ENCODE measurements at regions not wholly inside any gene's neighbourhood (a gene's known extent, or its start where the extent isn't known, plus 50 kb on each side); places are given as distances from the start of the nearest gene placed in this dataset.

DNA sequence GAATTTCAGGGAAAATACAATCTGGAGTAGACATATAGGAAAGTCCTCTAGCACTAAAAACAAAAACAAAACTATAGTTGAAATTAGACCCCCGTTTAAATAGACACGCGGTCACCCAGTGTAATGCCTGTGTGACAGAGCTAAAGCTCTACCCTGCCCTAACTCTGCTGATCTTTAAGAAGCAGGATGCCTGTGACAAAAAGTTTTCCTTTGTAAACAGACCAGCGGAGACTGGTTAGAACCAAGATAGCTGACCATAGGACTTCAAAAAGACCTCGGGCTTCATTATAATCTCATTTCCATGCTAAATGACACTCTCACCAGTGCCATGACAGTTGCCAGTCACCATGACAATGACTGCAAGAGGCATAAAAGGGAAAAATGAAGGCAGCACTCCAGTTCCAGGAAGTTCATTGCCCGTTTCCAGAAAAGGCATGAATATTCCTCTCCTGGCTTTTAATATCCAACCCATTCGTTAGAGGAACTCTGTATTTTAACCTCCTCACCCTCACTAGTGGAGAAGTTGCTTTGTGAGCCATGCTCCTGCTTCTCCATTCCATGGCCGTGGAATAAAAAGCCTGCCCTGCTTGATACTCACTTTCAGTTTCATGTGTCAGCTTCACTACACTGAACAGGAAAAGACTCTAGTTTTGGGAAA, 157.2 kb upstream of the COPS8 start:
- TF ChIP-seq, protein P1, sequence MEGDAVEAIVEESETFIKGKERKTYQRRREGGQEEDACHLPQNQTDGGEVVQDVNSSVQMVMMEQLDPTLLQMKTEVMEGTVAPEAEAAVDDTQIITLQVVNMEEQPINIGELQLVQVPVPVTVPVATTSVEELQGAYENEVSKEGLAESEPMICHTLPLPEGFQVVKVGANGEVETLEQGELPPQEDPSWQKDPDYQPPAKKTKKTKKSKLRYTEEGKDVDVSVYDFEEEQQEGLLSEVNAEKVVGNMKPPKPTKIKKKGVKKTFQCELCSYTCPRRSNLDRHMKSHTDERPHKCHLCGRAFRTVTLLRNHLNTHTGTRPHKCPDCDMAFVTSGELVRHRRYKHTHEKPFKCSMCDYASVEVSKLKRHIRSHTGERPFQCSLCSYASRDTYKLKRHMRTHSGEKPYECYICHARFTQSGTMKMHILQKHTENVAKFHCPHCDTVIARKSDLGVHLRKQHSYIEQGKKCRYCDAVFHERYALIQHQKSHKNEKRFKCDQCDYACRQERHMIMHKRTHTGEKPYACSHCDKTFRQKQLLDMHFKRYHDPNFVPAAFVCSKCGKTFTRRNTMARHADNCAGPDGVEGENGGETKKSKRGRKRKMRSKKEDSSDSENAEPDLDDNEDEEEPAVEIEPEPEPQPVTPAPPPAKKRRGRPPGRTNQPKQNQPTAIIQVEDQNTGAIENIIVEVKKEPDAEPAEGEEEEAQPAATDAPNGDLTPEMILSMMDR (conservative IDR thresholded peaks at IDR 0.05; ENCODE audit: low read depth) = no peak
- ChIA-PET CTCF (interaction anchor here (0.6 kb wide), 1 partner anchor 448 kb away, joined by 5 read pairs; no protein-coding TSS in a partner anchor), POLR2A (ENCODE audit: low non-redundant PET) (no interaction called here)
- H3K27ac ChIP-seq = no peak overlapping the region
- DNase-seq (ENCODE audit: low spot score) = no peak

DNA sequence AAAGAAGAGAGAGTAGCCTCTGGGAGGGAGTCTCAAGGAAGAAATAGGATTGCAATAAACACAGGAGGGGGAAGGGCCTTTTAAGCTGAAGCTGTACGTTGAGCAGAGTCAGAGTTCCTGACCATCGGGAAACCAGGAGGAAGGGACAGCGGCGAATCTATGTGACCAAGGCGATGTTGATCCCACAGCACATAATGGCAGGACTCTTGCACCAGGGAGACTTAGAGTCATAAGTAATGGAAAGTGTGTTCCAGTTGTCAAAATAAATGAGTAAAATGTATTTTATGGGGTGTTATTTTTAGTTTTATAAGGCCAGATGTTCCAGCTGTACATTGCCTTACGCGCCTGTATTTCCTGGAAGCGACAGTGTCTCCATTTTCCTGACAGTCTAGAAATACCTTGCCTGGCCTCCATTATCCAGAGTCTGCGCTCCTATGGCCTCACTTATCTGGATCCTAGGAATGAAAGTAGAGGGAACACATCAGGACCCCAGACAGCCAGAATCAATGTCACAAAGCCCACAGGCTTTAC, 152.8 kb upstream of the COPS8 start:
- H3K27ac ChIP-seq = no peak overlapping the region
- ChIA-PET CTCF (no interaction called here), POLR2A (ENCODE audit: low non-redundant PET) (no interaction called here)
- TF ChIP-seq, protein P1 (conservative IDR thresholded peaks at IDR 0.05; ENCODE audit: low read depth) = no peak
- no peak for DNase-seq (ENCODE audit: low spot score)

DNA sequence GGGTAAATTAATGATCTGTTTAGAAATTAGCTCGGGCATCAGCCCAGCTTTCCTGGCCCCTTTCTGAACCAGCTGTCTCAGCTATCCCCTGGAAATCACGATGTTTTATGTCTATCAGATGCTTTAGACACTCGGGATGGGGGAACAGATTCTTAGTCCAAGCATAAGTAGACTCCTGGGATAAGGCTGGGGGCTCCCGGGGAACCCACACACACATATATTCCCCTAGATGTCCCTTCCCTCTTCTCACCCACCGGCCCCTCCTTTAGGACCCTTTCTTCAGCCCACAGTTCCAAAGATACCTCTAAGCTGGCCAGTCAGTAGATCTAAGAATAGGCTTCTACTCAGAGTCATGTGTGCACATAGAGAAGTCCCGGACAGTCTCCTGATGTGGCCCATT, 151.5 kb upstream of the COPS8 start:
- TF ChIP-seq, protein P1 (conservative IDR thresholded peaks at IDR 0.05; ENCODE audit: low read depth) = no peak
- CTCF ChIA-PET = interaction anchor here (0.7 kb wide), 1 partner anchor 578 kb away, joined by 3 read pairs; no protein-coding TSS in a partner anchor
- no peak overlapping the region for H3K27ac ChIP-seq
- POLR2A ChIA-PET (ENCODE audit: low non-redundant PET) = no interaction called here
- no peak for DNase-seq (ENCODE audit: low spot score)

DNA sequence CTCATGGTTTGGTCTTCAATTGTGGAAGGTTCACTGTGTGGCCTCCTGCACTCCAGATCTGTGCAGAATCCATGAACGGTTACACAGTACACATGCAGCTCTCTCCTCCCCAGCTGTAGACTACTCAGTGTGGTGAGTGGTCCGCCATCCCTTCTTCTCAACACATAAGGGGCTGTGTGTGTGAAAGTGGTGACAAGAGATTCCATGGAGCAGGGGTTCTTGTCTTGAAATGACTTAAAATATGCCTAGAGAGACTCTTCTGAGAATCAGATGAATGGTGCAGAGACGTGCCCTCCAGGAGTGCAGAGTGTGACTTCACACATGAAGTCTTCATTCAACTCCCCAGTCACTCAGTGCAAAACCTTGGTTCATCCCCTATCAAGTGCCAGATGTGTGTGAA, 151.0 kb upstream of the COPS8 start:
- POLR2A ChIA-PET (ENCODE audit: low non-redundant PET) = no interaction called here
- H3K27ac ChIP-seq = no peak overlapping the region
- TF ChIP-seq, protein P1 (conservative IDR thresholded peaks at IDR 0.05; ENCODE audit: low read depth) = no peak
- CTCF ChIA-PET = interaction anchor here (0.7 kb wide), 1 partner anchor 578 kb away, joined by 3 read pairs; no protein-coding TSS in a partner anchor
- no peak for DNase-seq (ENCODE audit: low spot score)

DNA sequence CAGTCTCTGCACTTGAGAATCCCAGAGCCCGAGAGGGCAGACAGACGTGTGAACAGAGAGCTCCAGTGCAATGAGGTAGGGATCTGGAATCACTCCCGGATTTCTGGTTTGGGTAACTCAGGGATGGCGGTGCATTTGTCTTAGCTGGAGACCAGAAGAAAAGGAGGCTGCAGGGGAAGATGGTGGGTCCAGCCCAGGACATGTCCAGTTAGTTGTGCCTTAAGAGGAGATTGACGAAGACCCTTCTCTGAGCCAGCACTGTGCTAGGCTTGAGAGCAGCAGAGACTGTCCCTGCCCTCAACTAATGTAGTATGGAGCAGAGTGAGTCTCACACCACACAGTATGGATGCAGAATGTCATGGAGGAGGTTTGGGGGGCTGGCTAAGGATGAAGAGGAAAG, 150.6 kb upstream of the COPS8 start:
- POLR2A ChIA-PET (ENCODE audit: low non-redundant PET) = no interaction called here
- TF ChIP-seq, protein P1 (conservative IDR thresholded peaks at IDR 0.05; ENCODE audit: low read depth) = no peak
- H3K27ac ChIP-seq = no peak overlapping the region
- no peak for DNase-seq (ENCODE audit: low spot score)
- CTCF ChIA-PET = no interaction called here

DNA sequence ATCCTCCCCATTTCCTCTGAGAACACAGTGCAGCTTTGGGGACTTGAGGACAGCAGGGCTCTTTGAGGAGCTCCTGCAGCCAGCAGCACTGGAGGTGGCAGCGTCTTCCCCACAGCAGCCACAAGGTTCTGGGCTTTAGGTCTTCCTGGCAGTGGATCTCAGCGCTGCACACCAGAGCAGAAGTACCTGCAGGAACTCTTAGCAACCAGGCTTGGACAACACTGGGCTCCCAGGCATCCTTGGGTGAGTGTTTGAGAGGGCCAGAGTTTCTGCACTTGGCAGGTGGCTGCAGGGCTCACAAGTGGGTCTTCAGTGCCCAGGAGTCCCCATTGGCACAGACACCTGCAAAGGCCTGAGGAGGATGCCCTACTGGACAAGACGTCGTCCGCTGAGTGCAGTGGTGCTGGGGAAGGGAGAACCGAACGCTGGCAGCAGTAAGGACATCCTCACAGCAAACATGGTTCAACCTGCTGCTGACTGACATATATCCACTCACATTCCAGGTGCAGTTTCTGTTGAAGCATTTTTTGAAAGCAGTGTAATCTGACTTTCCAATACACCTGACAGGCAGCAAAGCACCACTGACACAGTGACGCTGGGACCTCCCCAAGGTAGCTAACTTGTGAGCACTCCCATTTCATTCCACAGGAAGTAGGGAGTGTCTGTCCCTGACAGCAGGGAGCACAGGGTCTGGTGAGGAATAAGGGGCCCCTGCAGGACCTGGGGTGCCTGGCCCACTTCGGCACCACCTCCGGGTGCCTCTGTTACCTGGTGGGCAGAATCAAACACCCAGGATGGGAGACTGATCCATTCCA, 149.9 kb upstream of the COPS8 start:
- TF ChIP-seq, protein P1 (conservative IDR thresholded peaks at IDR 0.05; ENCODE audit: low read depth) = no peak
- POLR2A ChIA-PET (ENCODE audit: low non-redundant PET) = no interaction called here
- H3K27ac ChIP-seq = no peak overlapping the region
- CTCF ChIA-PET = no interaction called here
- DNase-seq (ENCODE audit: low spot score) = no peak
